ENCODE measurements at regions not wholly inside any gene's neighbourhood (a gene's known extent, or its start where the extent isn't known, plus 50 kb on each side); places are given as distances from the start of the nearest gene placed in this dataset.

- TF ChIP-seq, protein P1, sequence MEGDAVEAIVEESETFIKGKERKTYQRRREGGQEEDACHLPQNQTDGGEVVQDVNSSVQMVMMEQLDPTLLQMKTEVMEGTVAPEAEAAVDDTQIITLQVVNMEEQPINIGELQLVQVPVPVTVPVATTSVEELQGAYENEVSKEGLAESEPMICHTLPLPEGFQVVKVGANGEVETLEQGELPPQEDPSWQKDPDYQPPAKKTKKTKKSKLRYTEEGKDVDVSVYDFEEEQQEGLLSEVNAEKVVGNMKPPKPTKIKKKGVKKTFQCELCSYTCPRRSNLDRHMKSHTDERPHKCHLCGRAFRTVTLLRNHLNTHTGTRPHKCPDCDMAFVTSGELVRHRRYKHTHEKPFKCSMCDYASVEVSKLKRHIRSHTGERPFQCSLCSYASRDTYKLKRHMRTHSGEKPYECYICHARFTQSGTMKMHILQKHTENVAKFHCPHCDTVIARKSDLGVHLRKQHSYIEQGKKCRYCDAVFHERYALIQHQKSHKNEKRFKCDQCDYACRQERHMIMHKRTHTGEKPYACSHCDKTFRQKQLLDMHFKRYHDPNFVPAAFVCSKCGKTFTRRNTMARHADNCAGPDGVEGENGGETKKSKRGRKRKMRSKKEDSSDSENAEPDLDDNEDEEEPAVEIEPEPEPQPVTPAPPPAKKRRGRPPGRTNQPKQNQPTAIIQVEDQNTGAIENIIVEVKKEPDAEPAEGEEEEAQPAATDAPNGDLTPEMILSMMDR (conservative IDR thresholded peaks at IDR 0.05; ENCODE audit: low read depth in 2 of 2), result no peak
- no peak for TF ChIP-seq ZNF331 (CRISPR knock-in tag; IDR thresholded peaks at IDR 0.05; ENCODE audit: low read depth)
- no peak for TF ChIP-seq STAT1 (IDR thresholded peaks at IDR 0.05; ENCODE audit: unreplicated experiment)
- no peak for TF ChIP-seq JUNB (IDR thresholded peaks at IDR 0.05; ENCODE audit: unreplicated experiment)
- no peak for TF ChIP-seq REST (IDR thresholded peaks at IDR 0.05; ENCODE audit: unreplicated experiment)
These were observed 51.9 kb upstream of the MCUR1 start (continued) for GRCh38 chr6:13866301-13866700.

DNA sequence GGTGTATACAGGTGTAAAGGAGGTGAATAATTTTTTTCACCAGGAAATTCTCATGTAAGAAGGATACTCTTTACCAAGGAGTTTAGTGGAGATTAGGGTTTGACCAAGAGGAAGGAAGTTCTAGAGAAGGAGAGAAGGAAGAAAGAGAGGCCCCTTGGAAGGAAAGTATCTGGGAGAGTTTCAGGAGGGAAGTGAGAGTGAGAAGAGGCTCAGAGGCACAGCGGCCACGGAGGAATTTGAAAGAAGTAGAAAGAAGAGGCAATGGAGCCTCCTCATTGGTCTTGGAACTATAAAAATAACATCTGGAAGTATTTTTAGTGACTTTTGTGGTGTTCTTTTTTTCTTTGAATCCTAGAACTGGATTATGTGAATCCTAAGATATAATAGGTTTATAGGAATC is 50.8 kb upstream of the MCUR1 start:
- H4K20me1 ChIP-seq (replicated peaks; ENCODE audit: insufficient read depth), result no peaks in the 10 kb centered on the region

More for the DNA sequence above, 50.8 kb upstream of the MCUR1 start:
- H3K4me1 Mint-ChIP-seq, result no peaks in the 10 kb centered on the region; the same call in 2 of the 3 replicates
- H3K4me3 ChIP-seq, result no peak overlapping the region
- no peak overlapping the region for H3K4me3 Mint-ChIP-seq
- H3K36me3 ChIP-seq (ENCODE audit: insufficient read depth), result no peaks in the 10 kb centered on the region
- TF ChIP-seq, protein P2, sequence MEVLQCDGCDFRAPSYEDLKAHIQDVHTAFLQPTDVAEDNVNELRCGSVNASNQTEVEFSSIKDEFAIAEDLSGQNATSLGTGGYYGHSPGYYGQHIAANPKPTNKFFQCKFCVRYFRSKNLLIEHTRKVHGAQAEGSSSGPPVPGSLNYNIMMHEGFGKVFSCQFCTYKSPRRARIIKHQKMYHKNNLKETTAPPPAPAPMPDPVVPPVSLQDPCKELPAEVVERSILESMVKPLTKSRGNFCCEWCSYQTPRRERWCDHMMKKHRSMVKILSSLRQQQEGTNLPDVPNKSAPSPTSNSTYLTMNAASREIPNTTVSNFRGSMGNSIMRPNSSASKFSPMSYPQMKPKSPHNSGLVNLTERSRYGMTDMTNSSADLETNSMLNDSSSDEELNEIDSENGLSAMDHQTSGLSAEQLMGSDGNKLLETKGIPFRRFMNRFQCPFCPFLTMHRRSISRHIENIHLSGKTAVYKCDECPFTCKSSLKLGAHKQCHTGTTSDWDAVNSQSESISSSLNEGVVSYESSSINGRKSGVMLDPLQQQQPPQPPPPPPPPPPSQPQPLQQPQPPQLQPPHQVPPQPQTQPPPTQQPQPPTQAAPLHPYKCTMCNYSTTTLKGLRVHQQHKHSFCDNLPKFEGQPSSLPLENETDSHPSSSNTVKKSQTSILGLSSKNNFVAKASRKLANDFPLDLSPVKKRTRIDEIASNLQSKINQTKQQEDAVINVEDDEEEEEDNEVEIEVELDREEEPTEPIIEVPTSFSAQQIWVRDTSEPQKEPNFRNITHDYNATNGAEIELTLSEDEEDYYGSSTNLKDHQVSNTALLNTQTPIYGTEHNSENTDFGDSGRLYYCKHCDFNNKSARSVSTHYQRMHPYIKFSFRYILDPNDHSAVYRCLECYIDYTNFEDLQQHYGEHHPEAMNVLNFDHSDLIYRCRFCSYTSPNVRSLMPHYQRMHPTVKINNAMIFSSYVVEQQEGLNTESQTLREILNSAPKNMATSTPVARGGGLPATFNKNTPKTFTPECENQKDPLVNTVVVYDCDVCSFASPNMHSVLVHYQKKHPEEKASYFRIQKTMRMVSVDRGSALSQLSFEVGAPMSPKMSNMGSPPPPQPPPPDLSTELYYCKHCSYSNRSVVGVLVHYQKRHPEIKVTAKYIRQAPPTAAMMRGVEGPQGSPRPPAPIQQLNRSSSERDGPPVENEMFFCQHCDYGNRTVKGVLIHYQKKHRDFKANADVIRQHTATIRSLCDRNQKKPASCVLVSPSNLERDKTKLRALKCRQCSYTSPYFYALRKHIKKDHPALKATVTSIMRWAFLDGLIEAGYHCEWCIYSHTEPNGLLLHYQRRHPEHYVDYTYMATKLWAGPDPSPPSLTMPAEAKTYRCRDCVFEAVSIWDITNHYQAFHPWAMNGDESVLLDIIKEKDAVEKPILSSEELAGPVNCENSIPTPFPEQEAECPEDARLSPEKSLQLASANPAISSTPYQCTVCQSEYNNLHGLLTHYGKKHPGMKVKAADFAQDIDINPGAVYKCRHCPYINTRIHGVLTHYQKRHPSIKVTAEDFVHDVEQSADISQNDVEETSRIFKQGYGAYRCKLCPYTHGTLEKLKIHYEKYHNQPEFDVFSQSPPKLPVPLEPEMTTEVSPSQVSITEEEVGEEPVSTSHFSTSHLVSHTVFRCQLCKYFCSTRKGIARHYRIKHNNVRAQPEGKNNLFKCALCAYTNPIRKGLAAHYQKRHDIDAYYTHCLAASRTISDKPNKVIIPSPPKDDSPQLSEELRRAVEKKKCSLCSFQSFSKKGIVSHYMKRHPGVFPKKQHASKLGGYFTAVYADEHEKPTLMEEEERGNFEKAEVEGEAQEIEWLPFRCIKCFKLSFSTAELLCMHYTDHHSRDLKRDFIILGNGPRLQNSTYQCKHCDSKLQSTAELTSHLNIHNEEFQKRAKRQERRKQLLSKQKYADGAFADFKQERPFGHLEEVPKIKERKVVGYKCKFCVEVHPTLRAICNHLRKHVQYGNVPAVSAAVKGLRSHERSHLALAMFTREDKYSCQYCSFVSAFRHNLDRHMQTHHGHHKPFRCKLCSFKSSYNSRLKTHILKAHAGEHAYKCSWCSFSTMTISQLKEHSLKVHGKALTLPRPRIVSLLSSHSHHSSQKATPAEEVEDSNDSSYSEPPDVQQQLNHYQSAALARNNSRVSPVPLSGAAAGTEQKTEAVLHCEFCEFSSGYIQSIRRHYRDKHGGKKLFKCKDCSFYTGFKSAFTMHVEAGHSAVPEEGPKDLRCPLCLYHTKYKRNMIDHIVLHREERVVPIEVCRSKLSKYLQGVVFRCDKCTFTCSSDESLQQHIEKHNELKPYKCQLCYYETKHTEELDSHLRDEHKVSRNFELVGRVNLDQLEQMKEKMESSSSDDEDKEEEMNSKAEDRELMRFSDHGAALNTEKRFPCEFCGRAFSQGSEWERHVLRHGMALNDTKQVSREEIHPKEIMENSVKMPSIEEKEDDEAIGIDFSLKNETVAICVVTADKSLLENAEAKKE (CRISPR knock-in tag; IDR thresholded peaks at IDR 0.05), result no peak
- TF ChIP-seq REST (IDR thresholded peaks at IDR 0.05; ENCODE audit: unreplicated experiment), result no peak
- no peak for TF ChIP-seq EZH2 (IDR thresholded peaks at IDR 0.05; ENCODE audit: low read depth, unreplicated experiment)
- TF ChIP-seq ZNF331 (CRISPR knock-in tag; IDR thresholded peaks at IDR 0.05; ENCODE audit: low read depth), result no peak
- no peak for TF ChIP-seq JUNB (IDR thresholded peaks at IDR 0.05; ENCODE audit: unreplicated experiment)
- TF ChIP-seq, protein P3, sequence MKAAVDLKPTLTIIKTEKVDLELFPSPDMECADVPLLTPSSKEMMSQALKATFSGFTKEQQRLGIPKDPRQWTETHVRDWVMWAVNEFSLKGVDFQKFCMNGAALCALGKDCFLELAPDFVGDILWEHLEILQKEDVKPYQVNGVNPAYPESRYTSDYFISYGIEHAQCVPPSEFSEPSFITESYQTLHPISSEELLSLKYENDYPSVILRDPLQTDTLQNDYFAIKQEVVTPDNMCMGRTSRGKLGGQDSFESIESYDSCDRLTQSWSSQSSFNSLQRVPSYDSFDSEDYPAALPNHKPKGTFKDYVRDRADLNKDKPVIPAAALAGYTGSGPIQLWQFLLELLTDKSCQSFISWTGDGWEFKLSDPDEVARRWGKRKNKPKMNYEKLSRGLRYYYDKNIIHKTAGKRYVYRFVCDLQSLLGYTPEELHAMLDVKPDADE (IDR thresholded peaks at IDR 0.05), result no peak
- no peak for ATAC-seq
- H3K27ac ChIP-seq (ENCODE audit: low read depth), result no peak overlapping the region
- peaks cover 18% of the 10 kb centered on the region; the same call in 2 of the 3 replicates for H3K36me3 Mint-ChIP-seq (ENCODE audit: low read depth)
- H3K27ac Mint-ChIP-seq, result no peak overlapping the region
- no peak overlapping the region for H3K4me2 ChIP-seq
- no peaks in the 10 kb centered on the region; the same call in 1 of the 2 replicates for H3K27me3 ChIP-seq (ENCODE audit: insufficient read depth)
- H2AFZ ChIP-seq, result no peak overlapping the region
- H3K9me3 Mint-ChIP-seq, result peaks cover 22% of the 10 kb centered on the region
- H3K79me2 ChIP-seq (replicated peaks; ENCODE audit: insufficient read depth), result no peaks in the 10 kb centered on the region
- no peaks in the 10 kb centered on the region for H3K4me1 ChIP-seq (ENCODE audit: insufficient read depth)
- peaks cover 4% of the 10 kb centered on the region for H3K9me2 ChIP-seq (ENCODE audit: insufficient read depth)
- peaks cover 14% of the 10 kb centered on the region for H3K27me3 Mint-ChIP-seq (ENCODE audit: insufficient read depth, low read depth, poor library complexity)
- no peak for DNase-seq (ENCODE audit: low spot score)
- H3F3A ChIP-seq (replicated peaks; ENCODE audit: low read depth), result no peaks in the 10 kb centered on the region
